ENCODE measurements at regions not wholly inside any gene's neighbourhood (a gene's known extent, or its start where the extent isn't known, plus 50 kb on each side); places are given as distances from the start of the nearest gene placed in this dataset.
"Not testable (repeated sequence)": the region's sequence is repeated elsewhere in the genome, so short reads cannot be mapped to it uniquely, and the experiment has no call there.

GRCh38 chr12:68505970-68506369 lies 104.7 kb upstream of the RAP1B start:
- DNase-seq (ENCODE audit: low read depth in 2 of 2) = no peak

GRCh38 chr12:68506619-68507018 lies 104.1 kb upstream of the RAP1B start:
- DNase-seq (ENCODE audit: low read depth in 2 of 2) = no peak

DNA sequence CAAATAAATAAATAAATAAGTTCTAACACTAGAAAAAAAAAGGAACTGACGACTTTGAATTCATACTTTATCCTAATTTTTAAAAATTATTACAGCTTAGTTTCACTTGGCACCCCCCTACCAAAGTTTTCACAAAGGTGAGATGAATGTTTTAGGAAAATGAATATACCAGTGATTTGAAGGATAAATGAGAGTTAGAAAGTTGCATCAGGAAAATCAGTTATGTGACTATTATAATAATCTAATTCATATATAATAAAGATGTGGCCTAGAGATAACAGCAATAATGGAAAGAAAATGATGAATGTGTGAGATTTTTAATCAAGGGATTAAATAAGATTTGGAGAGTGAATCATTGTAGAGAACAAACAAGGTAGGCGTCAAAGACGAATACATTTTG lies 103.0 kb upstream of the RAP1B start:
- DNase-seq (ENCODE audit: low read depth in 2 of 2) = no peak

DNA sequence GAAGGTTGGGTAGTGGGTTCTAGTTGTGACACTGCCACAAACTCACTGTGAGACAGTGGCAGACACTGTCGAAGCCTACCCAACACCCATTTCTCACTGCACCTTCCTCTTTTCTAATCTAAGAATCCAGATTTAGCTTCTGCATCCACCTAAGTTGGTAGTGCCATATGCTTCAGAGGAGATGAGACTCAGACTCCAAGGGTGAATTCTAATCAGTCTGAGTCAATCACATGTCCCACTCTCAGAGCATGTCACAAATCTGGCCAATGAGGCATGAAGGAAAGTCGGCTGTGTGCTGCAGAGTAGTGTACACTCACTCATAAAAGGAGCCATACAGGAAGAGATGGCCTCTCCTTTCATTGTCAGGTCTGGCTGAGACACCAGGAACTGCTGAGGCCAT lies 102.1 kb upstream of the RAP1B start:
- DNase-seq (ENCODE audit: low read depth in 2 of 2) = no peak

- DNase-seq (ENCODE audit: low read depth in 2 of 2) = no peak
Measured at GRCh38 chr12:68509242-68509641, 101.5 kb upstream of the RAP1B start.

DNA sequence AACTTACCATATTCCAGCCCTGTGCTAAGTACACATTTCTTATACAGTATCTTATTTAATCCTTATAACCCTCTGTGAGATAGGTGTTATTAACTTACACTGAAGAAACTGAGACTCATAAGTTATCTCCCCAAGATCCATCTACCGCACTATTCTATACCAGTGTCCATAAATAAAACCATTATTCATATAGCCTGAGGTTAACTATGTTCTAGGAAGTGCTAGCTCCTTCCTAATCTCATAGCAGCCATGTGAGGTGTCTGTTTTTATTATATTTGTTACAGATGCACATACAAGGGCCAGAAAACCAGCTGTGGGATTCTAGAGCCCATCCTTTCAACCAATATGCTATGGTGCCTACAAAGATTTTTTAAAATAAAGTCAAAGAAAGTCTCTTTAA lies 100.3 kb upstream of the RAP1B start:
- no peak for DNase-seq (ENCODE audit: low read depth in 2 of 2)

GRCh38 chr12:68514807-68515411 lies 95.8 kb upstream of the RAP1B start:
- no peak for DNase-seq (ENCODE audit: low read depth in 2 of 2)

DNA sequence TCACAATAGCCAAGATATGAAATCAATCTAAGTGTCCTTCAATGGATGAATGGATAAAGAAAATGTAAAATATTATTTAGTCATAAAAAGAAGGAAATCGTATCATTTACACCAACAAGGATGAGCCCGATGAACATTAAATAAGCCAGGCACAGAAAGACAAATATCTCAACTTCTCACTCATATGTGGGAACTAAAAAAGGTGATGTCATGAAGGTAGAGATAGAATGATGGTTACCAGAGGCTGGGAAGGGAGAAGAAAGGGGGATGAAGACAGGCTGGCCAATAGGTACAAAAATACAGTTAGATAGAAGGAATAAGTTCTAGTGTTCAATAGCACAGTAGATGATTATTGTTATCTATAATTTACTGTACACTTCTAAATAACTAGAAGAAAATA lies 94.9 kb upstream of the RAP1B start:
- no peak for DNase-seq (ENCODE audit: low read depth in 2 of 2)

DNA sequence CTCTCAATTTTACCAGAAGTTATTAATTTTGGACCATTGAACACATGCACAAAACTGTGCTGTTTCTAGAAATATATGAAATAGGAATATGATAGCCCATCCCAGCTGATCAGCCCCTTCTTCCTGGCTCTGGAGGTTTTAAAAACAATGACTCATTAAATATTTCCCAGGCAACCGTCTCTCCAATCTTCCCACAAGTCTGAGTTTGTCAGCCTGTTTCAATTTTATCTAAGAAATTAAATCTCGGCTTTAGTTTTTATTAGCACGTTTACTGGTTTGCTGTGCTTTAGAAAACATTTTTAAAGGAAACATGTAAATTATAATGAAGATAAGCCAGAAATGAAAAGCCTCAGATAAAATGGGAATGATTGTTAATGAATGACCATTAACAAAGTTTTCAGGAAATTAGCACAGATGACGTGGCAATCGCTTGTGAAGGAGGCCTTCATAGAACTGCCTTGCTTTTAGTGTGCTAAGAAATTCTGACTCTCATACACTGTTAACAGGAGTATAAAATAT lies 89.3 kb upstream of the RAP1B start:
- DNase-seq (ENCODE audit: low read depth in 2 of 2) = peak; percentile 69 to 70

- DNase-seq (ENCODE audit: low read depth in 2 of 2) = peak in 1 of 2 experiments; percentile 49
Measured at GRCh38 chr12:68521848-68522502, 88.7 kb upstream of the RAP1B start.

DNA sequence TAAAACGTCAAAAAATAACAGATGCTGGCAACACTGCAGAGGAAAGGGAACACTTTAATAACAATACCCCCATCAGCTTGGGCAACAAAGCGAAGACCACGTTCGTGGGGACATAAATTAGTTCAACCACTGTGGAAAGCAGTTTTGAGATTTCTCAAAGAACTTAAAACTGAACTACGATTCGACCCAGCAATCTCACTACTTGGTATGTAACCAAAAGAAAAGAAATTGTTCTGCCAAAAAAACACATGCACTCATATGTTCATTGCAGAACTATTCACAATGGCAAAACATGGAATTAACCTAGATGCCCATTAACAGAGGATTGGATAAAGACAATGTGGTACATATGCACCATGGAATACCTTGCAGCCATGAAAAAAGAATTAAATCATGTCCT lies 81.2 kb upstream of the RAP1B start:
- DNase-seq (ENCODE audit: low read depth in 2 of 2) = no peak

- no peak for DNase-seq (ENCODE audit: low read depth in 2 of 2)
Measured at GRCh38 chr12:68529869-68530268, 80.8 kb upstream of the RAP1B start.

DNA sequence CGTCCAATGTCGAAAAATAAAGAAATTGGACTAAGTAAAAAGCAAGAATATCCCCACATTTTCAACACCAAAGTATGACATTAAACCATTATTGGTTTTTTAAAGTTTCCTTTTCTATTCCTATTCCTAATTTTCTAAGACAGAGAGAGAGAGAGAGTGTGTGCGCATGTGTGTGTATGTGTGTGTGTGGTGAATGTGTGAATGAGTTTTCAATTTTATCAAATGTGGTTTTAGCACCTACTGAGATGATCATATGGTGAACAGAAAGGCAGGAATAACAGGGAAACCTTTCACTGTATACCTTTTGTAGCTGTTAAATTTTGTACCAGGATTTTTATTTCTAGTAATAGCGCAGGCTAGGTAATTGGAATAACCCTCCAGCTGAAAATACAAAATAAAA lies 80.4 kb upstream of the RAP1B start:
- no peak for DNase-seq (ENCODE audit: low read depth in 2 of 2)

- DNase-seq (ENCODE audit: low read depth in 2 of 2) = peak; percentile 75 to 76
Measured at GRCh38 chr12:68530965-68531364, 79.7 kb upstream of the RAP1B start.

DNA sequence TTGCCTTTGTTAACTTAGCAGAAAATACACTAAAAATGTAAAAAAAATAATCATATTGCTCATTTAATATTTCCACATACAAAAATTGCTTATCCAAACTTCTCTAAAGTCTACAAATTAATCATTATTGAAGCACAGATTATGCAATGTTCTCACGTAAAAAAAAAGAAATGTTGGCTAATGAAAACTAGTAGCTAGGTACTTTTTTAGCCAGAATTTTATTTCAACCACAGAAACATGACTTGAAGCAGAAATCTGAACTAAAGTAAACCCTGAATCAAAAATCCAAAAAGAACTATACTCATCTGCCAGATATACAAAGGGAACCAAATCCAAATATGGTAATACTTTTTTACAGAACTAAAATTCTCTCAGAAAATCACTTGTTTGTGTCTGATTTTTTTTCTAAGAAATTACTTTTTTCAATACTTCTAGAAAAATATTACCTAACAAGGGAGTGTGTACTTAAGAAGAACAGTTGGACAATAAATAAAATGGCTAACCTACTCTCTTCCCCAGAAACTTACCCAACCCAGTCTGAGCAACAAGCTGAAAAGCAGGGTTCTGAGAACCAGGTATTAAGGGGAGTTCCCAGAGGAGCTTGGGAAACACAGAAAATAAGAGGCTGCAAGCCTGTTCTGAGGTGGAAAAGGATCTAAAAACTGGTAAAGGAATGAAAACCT lies 78.4 kb upstream of the RAP1B start:
- DNase-seq (ENCODE audit: low read depth in 2 of 2) = peak; percentile 19 to 20

DNA sequence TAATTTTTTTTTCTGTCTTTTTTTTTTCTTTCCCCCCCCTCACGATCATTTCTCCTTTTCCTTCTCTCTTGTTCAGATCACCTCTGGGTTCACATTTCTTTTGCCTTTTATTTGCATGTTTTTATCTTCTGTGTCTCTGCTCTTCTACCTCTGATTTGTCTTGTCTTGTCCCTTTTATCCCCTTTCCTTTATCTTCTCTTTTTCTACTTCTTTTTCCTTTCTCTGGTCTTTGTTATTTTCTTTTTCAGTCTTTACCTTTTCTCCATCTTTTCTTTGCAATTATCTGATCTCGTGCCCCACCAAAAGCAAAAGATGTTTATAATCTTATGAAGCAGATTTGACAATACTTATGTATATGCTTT lies 77.8 kb upstream of the RAP1B start:
- DNase-seq (ENCODE audit: low read depth in 2 of 2) = no peak

DNA sequence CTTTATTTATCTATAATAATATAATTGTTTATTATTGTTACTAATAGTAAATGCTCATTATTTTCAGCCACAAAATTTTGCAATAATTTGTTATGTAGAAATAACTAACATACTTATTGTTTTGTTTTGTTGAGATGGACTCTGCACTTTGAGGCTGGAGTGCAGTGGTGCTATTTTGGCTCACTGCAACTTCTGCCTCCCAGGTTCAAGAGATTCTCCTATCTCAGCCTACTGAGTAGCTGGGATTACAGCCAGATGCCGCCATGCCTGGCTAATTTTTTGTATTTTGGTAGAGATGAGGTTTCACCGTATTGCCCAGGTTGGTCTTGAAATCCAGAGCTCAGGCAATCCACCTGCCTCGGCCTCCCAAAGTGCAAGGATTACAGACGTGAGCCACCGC lies 76.6 kb upstream of the RAP1B start:
- DNase-seq (ENCODE audit: low read depth in 2 of 2) = no peak

- DNase-seq (ENCODE audit: low read depth in 2 of 2) = no peak
Measured at GRCh38 chr12:68536885-68537485, 73.7 kb upstream of the RAP1B start.

DNA sequence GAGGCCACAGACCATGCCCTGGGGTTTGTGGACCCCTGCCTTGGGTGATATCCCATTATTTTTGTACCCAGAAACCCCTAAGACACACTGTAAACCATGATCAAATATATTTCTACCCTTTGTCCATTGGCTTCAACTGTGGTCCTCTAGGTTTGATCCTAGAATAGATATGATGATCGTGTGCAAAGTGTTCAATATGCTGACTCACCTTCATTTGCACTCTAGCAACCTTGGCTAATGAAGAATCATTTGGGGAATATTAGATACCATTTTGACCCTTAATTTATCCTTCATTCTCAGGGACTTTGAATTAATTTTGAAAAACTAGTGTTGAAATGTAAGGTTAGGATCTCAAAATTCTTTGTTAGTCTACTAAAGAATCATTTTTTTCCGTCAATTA lies 73.1 kb upstream of the RAP1B start:
- no peak for DNase-seq (ENCODE audit: low read depth in 2 of 2)

DNA sequence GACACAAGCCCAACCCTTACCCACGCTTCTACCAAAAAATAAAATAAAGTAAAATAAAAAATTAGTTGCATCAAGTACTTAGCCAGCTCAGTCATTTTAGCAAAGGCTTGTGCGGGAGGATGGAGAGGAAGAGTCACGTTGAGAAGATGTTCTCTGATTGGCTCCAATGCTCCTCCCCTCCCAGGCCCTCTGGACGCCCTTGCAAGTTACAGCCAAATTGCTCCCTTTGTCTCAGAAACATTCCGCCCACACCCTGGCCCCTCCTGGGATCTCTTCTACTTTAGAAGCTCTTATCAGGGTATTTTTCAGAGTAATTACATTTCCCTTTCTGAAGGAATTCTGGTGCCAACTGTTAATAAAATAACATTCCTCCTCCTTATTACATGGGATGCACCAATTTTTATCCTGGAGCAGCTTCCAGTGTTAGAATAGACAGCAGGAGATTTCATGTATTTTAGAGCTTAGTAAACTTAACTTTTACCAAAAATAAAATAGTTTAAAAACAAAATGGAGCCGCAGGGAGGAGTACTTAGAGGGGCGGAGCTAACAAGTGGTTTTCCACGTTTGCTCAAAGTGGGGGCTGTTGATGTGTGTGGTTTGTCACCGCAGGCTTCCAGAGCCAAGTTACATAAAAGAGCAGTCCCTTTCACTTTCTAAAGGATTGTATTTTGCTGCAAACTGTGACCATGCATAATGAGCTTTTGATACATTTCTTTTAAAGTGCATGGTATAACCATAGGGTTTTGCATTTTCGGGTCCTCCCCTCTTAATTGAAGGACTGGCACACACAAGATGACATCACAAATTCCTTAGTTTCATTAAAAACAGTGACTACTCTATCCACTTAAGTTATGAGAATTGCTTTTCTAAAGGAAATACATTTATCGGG lies 71.7 kb upstream of the RAP1B start:
- peak in 1 of 2 experiments; percentile 25 for DNase-seq (ENCODE audit: low read depth in 2 of 2)

GRCh38 chr12:68539615-68539952 lies 71.1 kb upstream of the RAP1B start:
- no peak for DNase-seq (ENCODE audit: low read depth in 2 of 2)

DNA sequence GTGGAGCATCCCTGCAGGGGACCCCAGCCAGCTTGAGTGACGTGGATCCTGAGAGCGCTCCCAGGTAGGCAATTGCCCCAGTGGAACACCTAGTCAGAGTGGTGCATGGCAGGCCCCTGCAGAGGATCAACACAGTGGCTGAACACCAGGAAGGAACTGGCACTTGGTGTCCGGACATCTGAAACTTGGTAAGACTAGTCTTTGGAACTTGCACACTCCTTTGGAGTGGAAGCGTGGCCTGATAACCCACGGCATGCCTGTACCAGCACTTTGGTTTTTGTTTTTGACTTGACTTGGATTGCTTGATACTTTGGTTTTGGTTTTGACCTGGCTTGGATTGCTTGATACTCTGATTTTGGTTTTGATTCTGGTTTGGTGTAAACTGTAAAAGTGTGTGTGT lies 69.9 kb upstream of the RAP1B start:
- DNase-seq (ENCODE audit: low read depth in 2 of 2) = not testable (repeated sequence)

All from fibroblast of skin of left quadriceps (primary cell).